ENCODE measurements at regions not wholly inside any gene's neighbourhood (a gene's known extent, or its start where the extent isn't known, plus 50 kb on each side); places are given as distances from the start of the nearest gene placed in this dataset.

DNA sequence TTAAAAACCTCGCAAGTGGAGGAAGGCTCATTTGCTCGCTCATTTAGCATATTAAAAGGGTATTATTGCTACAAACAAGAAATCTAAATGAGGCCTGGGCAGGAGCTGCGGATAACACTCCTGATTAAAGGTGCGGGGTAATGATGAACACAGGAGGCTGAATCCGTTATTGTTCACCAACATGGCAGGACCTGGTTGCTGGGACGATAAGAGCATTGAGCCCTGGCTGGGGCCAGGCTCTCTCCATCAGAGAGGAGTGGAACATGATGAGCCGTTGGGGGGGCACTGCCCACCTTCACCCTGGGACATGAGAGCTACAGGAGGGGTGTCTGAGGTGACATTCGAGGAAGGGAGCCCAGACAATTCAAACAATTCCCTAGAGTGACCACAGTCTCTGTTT is 211.7 kb downstream of the NXPE2 start:
- TF ChIP-seq CTCF (IDR thresholded peaks at IDR 0.05) = no peak
- DNase-seq (ENCODE audit: low spot score) (no peak), ATAC-seq (ENCODE audit: low FRiP score) (no peak)

GRCh38 chr11:114891911-114892310 is 213.6 kb downstream of the NXPE2 start:
- TF ChIP-seq CTCF (IDR thresholded peaks at IDR 0.05) = no peak
- DNase-seq (ENCODE audit: low spot score) (no peak), ATAC-seq (ENCODE audit: low FRiP score) (no peak)

DNA sequence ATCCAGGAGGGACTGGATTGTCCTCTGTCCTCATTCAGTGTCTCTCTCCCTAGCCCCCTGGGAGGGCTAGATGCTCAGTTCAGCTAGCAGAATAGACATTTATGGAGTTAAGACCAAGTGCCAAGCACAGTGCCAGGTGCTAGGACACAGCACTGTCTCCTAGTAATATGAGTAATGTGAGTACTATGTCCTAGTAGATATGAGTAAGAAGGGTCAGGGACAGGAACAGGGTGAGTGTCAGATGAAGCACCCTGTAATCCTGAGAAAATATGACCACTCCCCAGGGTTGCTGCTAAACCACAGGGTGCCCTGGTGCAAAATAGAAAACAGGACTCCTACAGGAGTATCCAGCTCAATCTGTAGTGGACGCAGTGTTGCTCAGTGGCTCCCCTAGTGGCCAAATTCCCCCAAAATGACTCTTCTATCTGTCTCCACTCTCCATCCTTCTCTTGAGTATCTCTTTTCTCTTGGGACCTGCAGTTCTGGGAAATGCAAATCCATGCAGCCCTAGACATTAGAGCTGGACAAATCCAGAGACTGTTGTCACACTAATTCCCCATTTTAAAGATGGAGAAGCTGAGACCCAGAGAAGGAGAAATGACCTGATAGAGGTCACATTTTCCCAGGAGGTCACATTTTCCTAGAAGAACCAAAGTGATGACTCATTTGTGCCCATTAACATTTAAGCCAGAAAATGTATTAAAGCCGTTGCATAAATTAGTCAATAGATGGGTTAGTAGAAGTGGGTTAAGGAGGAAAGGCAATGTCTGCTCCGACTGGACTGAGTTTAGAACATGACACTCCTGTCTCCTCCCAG is 214.3 kb downstream of the NXPE2 start:
- no peak for ATAC-seq (ENCODE audit: low FRiP score)
- DNase-seq (ENCODE audit: low spot score) = no peak
- TF ChIP-seq CTCF (IDR thresholded peaks at IDR 0.05) = no peak

DNA sequence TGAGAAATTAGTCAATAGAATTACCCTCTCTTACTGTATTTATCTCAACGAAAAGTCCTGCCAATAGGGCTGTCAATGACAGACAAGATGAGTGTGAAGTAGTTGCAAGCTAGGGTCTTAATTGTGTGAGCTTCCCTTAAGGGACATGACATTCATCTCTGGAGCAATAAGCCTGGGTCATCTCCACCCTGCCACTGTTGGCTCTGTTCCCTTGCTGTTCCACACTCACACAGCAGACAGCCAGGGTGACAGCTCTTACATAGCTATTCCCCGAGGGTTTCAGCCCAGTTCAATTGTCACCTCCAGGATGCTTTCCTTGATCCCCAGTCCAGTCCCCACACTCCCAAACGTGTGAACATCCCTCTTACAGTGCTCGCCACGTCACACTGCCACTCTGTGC is 215.0 kb downstream of the NXPE2 start:
- ATAC-seq (ENCODE audit: low FRiP score) (no peak), DNase-seq (ENCODE audit: low spot score) (no peak)

DNA sequence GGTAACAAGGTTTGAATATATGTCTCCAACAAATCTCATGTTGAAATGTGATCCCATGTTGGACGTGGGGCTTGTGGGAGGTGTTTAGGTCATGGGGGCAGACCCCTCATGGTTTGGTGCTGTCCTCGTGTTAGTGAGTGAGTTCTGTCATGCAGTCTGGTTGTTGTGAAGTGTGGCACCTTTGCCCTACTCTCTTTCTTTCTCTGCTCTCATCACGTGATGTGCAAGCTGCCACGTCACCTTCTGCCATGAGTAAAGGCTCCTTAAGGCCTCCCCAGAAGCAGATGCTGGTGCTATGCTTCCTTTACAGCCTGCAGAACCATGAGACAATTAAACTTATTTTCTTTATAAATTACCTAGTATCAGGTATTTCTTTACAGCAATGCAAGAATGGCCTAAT is 218.3 kb downstream of the NXPE2 start:
- ATAC-seq (ENCODE audit: low FRiP score) = no peak
- TF ChIP-seq CTCF (IDR thresholded peaks at IDR 0.05) = no peak
- DNase-seq (ENCODE audit: low spot score) = no peak

More for the DNA sequence above, 215.0 kb downstream of the NXPE2 start:
- TF ChIP-seq CTCF (IDR thresholded peaks at IDR 0.05) = no peak

DNA sequence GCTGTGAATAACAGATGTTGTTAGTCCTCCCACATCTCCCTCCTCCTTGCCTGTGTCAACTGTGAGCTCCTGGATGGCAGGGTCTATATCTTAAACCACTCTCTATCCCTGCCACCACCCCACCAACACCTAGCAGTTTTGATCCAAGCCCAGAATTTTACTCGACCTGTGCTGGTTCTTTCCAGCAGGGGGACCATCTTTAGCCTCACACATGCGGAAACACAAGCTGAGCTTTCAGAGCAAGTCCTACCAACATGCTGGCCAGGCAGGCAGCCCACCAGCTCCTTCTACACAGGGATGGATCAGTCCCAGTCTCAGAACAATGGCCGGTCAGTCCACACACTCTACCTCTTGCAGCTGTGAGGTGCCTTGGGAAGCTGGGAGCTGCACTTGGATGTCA is 231.5 kb downstream of the NXPE2 start:
- ATAC-seq (ENCODE audit: low FRiP score) (no peak), DNase-seq (ENCODE audit: low spot score) (no peak)
- no peak for TF ChIP-seq CTCF (IDR thresholded peaks at IDR 0.05)

- DNase-seq (ENCODE audit: low spot score) (no peak), ATAC-seq (ENCODE audit: low FRiP score) (no peak)
- no peak for TF ChIP-seq CTCF (IDR thresholded peaks at IDR 0.05)
These were observed 234.5 kb downstream of the NXPE2 start for GRCh38 chr11:114912826-114913225.

Measured in omental fat pad (tissue), 3 donors.